ENCODE measurements at regions not wholly inside any gene's neighbourhood (a gene's known extent, or its start where the extent isn't known, plus 50 kb on each side); places are given as distances from the start of the nearest gene placed in this dataset.

DNA sequence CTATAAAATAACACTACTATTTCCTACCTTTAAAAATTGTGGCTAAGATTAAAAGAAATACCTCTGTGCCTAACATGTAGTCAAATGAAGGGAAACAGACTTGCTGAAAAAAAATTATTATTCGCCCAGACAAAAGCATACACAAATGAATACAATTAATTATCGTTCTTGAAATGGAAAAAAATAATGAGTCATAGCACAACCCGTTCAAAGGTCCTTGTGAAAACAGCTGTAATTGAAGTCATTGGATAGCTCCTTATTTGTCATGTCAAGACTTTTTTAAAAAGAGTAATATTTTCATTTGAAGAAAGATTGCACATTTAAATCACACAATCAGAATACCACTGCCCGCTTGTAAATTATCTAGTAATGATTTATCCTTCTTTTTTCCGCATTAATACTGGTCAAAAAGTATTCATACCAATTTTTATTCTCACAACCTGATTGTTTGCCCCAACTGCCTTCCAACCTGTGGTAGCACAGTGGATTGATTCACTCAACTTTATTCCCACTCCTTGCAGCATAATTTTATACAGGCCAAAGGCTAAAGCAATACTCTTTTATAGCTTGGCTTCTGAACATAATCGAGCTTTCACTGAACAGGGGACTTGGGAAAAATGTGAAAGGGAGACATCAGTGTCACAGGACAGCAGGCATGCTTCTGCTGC is 655.2 kb upstream of the MAP3K7 start:
- DNase-seq (ENCODE audit: low read depth), result no peak
- TF ChIP-seq, protein P1, sequence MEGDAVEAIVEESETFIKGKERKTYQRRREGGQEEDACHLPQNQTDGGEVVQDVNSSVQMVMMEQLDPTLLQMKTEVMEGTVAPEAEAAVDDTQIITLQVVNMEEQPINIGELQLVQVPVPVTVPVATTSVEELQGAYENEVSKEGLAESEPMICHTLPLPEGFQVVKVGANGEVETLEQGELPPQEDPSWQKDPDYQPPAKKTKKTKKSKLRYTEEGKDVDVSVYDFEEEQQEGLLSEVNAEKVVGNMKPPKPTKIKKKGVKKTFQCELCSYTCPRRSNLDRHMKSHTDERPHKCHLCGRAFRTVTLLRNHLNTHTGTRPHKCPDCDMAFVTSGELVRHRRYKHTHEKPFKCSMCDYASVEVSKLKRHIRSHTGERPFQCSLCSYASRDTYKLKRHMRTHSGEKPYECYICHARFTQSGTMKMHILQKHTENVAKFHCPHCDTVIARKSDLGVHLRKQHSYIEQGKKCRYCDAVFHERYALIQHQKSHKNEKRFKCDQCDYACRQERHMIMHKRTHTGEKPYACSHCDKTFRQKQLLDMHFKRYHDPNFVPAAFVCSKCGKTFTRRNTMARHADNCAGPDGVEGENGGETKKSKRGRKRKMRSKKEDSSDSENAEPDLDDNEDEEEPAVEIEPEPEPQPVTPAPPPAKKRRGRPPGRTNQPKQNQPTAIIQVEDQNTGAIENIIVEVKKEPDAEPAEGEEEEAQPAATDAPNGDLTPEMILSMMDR (conservative IDR thresholded peaks at IDR 0.05; ENCODE audit: low read depth, low read length), result no peak
- no peak overlapping the region for H3K4me3 ChIP-seq (ENCODE audit: low read depth, low read length)

DNA sequence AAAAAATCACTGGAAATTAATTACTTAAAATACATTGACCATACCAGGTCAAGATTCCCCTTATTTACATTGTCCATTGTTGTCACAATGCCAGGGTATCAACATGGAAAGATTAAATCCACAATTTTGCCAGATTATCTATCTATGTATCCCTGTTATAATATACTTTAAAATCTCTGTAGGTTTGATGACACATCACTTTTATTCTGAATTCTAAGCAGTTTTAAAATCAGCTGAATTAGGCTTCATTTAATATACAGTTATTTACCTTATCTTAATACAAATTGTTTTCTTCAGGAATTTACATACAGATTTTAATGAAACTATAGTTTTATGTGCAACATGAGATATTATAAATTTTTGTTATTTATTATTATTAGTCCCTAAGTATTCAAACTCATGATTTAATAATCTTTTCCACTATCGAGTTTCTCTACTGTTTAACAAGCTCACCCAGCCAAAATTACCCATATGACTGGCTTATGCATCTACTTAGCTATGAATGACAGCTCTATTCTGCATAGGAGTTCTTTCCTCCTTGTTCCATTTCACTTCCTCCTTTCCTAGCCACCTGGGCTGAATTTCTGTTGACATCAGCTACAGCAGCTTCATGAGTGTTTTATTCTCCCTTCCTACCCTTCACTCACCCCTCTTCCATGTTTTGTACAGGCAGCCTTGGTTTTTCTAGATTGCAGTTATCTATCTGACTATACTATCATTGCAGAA is 654.2 kb upstream of the MAP3K7 start:
- TF ChIP-seq, protein P1 (conservative IDR thresholded peaks at IDR 0.05; ENCODE audit: low read depth, low read length), result no peak
- no peak overlapping the region for H3K4me3 ChIP-seq (ENCODE audit: low read depth, low read length)
- no peak for DNase-seq (ENCODE audit: low read depth)

DNA sequence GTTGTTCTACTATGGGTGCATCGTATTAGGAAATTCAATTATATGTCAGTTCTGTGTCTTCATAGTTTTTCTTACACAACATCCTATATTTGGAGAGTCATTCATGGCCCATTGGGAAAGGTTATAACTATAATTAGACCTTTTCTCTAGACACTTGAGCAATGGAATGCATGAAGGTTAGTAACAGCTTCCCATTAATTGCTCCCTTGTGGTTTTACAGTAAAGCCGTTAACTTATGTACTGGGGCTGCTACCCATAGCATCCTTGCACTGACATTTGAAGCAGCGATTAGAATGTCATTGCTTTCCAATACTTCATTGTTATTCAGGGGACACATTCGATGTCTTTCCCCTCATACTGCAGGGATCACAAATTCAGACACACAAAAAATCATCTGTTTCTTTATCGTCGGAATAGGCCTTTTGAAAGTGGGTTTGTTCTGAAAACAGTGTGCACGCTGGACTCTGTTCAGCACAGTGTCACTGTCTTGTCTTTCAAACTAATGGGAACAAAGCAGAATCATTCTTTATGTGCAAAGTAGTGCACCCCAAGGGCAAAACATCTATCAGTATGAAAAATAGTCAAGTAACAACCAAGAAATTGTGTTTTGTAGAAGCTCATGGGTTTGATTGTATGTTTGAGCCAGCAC is 634.3 kb upstream of the MAP3K7 start:
- no peak overlapping the region for H3K4me3 ChIP-seq (ENCODE audit: low read depth, low read length)
- DNase-seq (ENCODE audit: low read depth), result no peak
- TF ChIP-seq, protein P1 (conservative IDR thresholded peaks at IDR 0.05; ENCODE audit: low read depth, low read length), result no peak

DNA sequence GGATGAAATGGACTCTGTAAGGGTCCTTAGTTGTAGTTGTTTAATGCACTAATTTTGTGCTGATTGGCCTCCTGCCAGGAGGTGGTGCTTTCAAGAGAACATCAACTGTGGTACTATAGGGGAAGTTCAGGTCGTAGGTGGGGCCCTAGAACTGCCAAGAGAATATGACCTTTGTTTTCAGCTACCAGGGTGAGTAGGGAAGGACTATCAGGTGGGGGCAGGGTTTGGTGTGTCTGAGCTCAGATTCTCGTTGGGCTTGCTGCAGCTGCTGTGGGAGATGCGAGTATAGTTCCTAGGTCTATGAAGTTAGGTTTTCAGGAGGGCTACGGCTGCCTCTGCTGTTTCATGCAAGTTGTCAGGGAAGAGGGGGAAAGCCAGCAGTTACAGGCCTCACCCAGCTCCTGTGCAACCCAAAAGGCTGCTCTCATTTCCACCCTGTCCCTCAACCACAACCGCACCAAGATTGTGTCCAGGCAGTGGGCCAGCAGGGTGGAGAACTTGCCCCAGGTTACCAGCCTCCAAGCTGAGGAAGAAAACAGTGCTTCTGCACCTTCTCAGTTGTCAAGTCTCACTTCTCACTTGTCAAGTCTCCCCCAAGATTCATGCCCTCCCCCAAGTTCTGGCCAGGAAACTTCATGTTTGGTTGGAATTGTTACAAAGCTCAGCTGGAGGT is 626.5 kb upstream of the MAP3K7 start:
- H3K4me3 ChIP-seq (ENCODE audit: low read depth, low read length), result no peak overlapping the region
- DNase-seq (ENCODE audit: low read depth), result no peak
- TF ChIP-seq, protein P1 (conservative IDR thresholded peaks at IDR 0.05; ENCODE audit: low read depth, low read length), result no peak

DNA sequence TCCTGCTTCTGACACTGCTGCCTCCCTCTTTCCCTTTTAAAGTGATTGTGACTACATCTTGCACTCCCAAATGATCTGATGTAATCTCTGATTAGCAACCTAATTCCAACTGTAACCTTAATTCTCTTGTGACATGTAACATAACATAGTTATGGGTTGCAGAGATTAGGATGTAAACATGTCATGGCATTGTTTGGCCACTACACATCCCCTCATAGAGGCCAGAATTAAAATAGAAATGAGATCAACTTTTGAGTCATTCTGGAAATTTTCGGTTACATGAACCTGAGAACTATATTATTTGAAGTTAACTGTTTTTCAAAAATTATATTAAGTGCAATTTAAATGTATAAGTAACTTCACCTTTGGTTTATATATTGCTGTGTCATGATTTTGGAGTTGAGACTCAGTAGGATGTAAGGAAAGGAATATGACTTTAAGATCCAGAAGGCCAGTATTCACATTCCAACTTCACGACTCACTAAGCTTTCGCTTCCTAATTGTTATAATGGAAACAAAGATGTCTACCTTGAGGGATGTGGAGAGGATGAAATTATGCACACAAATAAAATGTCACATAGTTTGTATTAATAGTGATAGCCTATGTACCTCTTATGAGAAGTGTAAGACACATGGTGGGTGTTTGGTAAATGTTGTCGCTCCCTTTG is 611.9 kb upstream of the MAP3K7 start:
- TF ChIP-seq, protein P1 (conservative IDR thresholded peaks at IDR 0.05; ENCODE audit: low read depth, low read length), result no peak
- DNase-seq (ENCODE audit: low read depth), result no peak
- no peak overlapping the region for H3K4me3 ChIP-seq (ENCODE audit: low read depth, low read length)

DNA sequence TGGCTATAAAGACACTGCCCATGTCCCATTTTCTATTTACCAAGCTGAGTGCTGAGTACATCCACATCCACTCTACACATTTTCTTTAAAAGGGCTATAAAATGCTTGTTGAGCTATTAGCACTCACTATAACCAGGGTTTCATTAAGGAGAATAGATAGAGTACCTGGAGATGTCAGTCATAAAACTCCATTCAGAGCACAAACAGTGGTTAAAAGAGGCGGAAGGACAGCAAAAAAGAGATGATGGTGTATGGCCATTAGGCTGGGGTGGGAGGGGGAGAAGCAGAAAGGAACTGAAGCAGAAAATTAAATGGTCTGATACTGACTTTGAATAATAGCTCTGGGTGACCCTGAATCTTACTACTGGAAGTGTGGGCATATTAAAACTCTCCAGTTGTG is 609.9 kb upstream of the MAP3K7 start:
- DNase-seq (ENCODE audit: low read depth), result no peak
- H3K4me3 ChIP-seq (ENCODE audit: low read depth, low read length), result no peak overlapping the region
- TF ChIP-seq, protein P1 (conservative IDR thresholded peaks at IDR 0.05; ENCODE audit: low read depth, low read length), result no peak

All from epithelial cell of proximal tubule (primary cell).